ENCODE measurements at regions not wholly inside any gene's neighbourhood (a gene's known extent, or its start where the extent isn't known, plus 50 kb on each side); places are given as distances from the start of the nearest gene placed in this dataset.

DNA sequence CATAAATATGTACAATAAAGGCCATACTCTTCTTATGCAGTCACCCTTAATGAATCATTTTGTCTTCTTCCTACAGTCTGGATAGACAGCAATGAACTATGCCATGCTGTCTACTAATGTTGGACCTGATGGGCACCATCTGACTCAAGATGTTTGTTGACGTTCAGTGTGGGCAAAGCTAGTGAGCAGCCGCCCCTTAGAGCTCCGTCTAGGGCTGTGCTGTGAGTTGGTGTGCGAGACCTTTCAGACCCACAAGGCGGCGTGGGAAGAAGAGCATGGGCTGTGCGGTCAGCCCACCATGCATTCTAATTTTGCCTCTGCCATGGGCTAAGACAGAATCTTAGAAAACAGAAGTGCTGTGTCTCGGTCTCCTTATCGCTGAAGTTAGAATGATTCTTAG, 829.4 kb downstream of the QKI start:
- TF ChIP-seq, protein P1, sequence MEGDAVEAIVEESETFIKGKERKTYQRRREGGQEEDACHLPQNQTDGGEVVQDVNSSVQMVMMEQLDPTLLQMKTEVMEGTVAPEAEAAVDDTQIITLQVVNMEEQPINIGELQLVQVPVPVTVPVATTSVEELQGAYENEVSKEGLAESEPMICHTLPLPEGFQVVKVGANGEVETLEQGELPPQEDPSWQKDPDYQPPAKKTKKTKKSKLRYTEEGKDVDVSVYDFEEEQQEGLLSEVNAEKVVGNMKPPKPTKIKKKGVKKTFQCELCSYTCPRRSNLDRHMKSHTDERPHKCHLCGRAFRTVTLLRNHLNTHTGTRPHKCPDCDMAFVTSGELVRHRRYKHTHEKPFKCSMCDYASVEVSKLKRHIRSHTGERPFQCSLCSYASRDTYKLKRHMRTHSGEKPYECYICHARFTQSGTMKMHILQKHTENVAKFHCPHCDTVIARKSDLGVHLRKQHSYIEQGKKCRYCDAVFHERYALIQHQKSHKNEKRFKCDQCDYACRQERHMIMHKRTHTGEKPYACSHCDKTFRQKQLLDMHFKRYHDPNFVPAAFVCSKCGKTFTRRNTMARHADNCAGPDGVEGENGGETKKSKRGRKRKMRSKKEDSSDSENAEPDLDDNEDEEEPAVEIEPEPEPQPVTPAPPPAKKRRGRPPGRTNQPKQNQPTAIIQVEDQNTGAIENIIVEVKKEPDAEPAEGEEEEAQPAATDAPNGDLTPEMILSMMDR (optimal IDR thresholded peaks at IDR 0.05 in 1 of 3, IDR thresholded peaks at IDR 0.05 in 1 of 3, conservative IDR thresholded peaks at IDR 0.05 in 1 of 3; ENCODE audit: extremely low read depth in 1 of 3, insufficient read depth in 2 of 3, low read length in 3 of 3), result no peak
- no peak for TF ChIP-seq EZH2 (IDR thresholded peaks at IDR 0.05; ENCODE audit: low read length)

Measured in keratinocyte (primary cell).